ENCODE measurements at regions not wholly inside any gene's neighbourhood (a gene's known extent, or its start where the extent isn't known, plus 50 kb on each side); places are given as distances from the start of the nearest gene placed in this dataset.

- intact Hi-C loops (cut with micrococcal nuclease; ENCODE audit: unreplicated experiment), result no loop called here
- no peaks in the 10 kb centered on the region for H3K9me2 ChIP-seq (ENCODE audit: insufficient read depth)
- no peaks in the 10 kb centered on the region for H3K36me3 ChIP-seq (ENCODE audit: low read depth)
- no peaks in the 10 kb centered on the region for H4K20me1 ChIP-seq (ENCODE audit: insufficient read depth)
- ChIA-PET POLR2A (ENCODE audit: unreplicated experiment) (no interaction called here), CTCF (no interaction called here)
- H3F3A ChIP-seq (ENCODE audit: insufficient read depth, low read depth), result no peaks in the 10 kb centered on the region
- H3K27ac ChIP-seq, result no peak overlapping the region
- no peaks in the 10 kb centered on the region for H3K27me3 ChIP-seq (ENCODE audit: insufficient read depth, low read depth)
- no TSS peak for BruUV-seq (replicated peaks)
- H3K79me2 ChIP-seq (ENCODE audit: low read depth), result no peaks in the 10 kb centered on the region
- no peak overlapping the region for H2AFZ ChIP-seq
- TF ChIP-seq EZH2 (IDR thresholded peaks at IDR 0.05; ENCODE audit: low read depth), result no peak
- H3K4me1 ChIP-seq (replicated peaks; ENCODE audit: insufficient read depth), result no peaks in the 10 kb centered on the region
- no peak for DNase-seq
- no peaks in the 10 kb centered on the region for H3K9me3 ChIP-seq (ENCODE audit: insufficient read depth, low read depth)
- no peak overlapping the region for H3K4me2 ChIP-seq
- H3K4me3 ChIP-seq, result no peak overlapping the region
Observed at GRCh38 chrX:43008356-43008755, 230.4 kb upstream of the PPP1R2C start.

GRCh38 chrX:43016021-43016420 is 238.1 kb upstream of the PPP1R2C start:
- H3K4me2 ChIP-seq, result no peak overlapping the region
- DNase-seq, result no peak
- no peaks in the 10 kb centered on the region for H3K79me2 ChIP-seq (ENCODE audit: low read depth)
- H3K9me2 ChIP-seq (ENCODE audit: insufficient read depth), result no peaks in the 10 kb centered on the region
- H3K27ac ChIP-seq, result no peak overlapping the region
- no peaks in the 10 kb centered on the region for H3F3A ChIP-seq (ENCODE audit: insufficient read depth, low read depth)
- H3K36me3 ChIP-seq (ENCODE audit: low read depth), result no peaks in the 10 kb centered on the region
- no TSS peak for BruUV-seq (replicated peaks)
- TF ChIP-seq CTCF (conservative IDR thresholded peaks at IDR 0.05) (no peak), EZH2 (IDR thresholded peaks at IDR 0.05; ENCODE audit: low read depth) (no peak)
- intact Hi-C loops (cut with micrococcal nuclease; ENCODE audit: unreplicated experiment), result no loop called here
- no peak overlapping the region for H3K4me3 ChIP-seq
- H2AFZ ChIP-seq, result no peak overlapping the region
- ChIA-PET POLR2A (ENCODE audit: unreplicated experiment) (no interaction called here), CTCF (no interaction called here)
- no peaks in the 10 kb centered on the region for H3K4me1 ChIP-seq (replicated peaks; ENCODE audit: insufficient read depth)
- H4K20me1 ChIP-seq (ENCODE audit: insufficient read depth), result no peaks in the 10 kb centered on the region
- H3K27me3 ChIP-seq (ENCODE audit: insufficient read depth, low read depth), result no peaks in the 10 kb centered on the region
- no peaks in the 10 kb centered on the region for H3K9me3 ChIP-seq (ENCODE audit: insufficient read depth, low read depth)

GRCh38 chrX:43018031-43018430 is 240.1 kb upstream of the PPP1R2C start:
- no peaks in the 10 kb centered on the region for H3K79me2 ChIP-seq (ENCODE audit: low read depth)
- no peaks in the 10 kb centered on the region for H3K27me3 ChIP-seq (ENCODE audit: insufficient read depth, low read depth)
- intact Hi-C loops (cut with micrococcal nuclease; ENCODE audit: unreplicated experiment), result no loop called here
- DNase-seq, result no peak
- H3K4me3 ChIP-seq, result no peak overlapping the region
- no peaks in the 10 kb centered on the region for H4K20me1 ChIP-seq (ENCODE audit: insufficient read depth)
- H2AFZ ChIP-seq, result no peak overlapping the region
- TF ChIP-seq EZH2 (IDR thresholded peaks at IDR 0.05; ENCODE audit: low read depth) (no peak), CTCF (conservative IDR thresholded peaks at IDR 0.05) (no peak)
- H3K36me3 ChIP-seq (ENCODE audit: low read depth), result no peaks in the 10 kb centered on the region
- no peaks in the 10 kb centered on the region for H3K9me3 ChIP-seq (ENCODE audit: insufficient read depth, low read depth)
- no peaks in the 10 kb centered on the region for H3K9me2 ChIP-seq (ENCODE audit: insufficient read depth)
- no peaks in the 10 kb centered on the region for H3F3A ChIP-seq (ENCODE audit: insufficient read depth, low read depth)
- no peak overlapping the region for H3K27ac ChIP-seq
- no peak overlapping the region for H3K4me2 ChIP-seq
- no TSS peak for BruUV-seq (replicated peaks)
- CTCF ChIA-PET, result no interaction called here
- no peaks in the 10 kb centered on the region for H3K4me1 ChIP-seq (replicated peaks; ENCODE audit: insufficient read depth)
- POLR2A ChIA-PET (ENCODE audit: unreplicated experiment), result no interaction called here

- H3K4me3 ChIP-seq, result no peak overlapping the region
- intact Hi-C loops (cut with micrococcal nuclease; ENCODE audit: unreplicated experiment), result no loop called here
- no peaks in the 10 kb centered on the region for H4K20me1 ChIP-seq (ENCODE audit: insufficient read depth)
- H3K27me3 ChIP-seq (ENCODE audit: insufficient read depth, low read depth), result no peaks in the 10 kb centered on the region
- no peaks in the 10 kb centered on the region for H3K4me1 ChIP-seq (replicated peaks; ENCODE audit: insufficient read depth)
- H3K27ac ChIP-seq, result no peak overlapping the region
- no peak overlapping the region for H3K4me2 ChIP-seq
- H3K9me2 ChIP-seq (ENCODE audit: insufficient read depth), result no peaks in the 10 kb centered on the region
- POLR2A ChIA-PET (ENCODE audit: unreplicated experiment), result no interaction called here
- H3K79me2 ChIP-seq (ENCODE audit: low read depth), result no peaks in the 10 kb centered on the region
- no TSS peak for BruUV-seq (replicated peaks)
- no peak for DNase-seq
- no peaks in the 10 kb centered on the region for H3K9me3 ChIP-seq (ENCODE audit: insufficient read depth, low read depth)
- no peak overlapping the region for H2AFZ ChIP-seq
- TF ChIP-seq EZH2 (IDR thresholded peaks at IDR 0.05; ENCODE audit: low read depth), result no peak
- TF ChIP-seq CTCF (conservative IDR thresholded peaks at IDR 0.05), result no peak
- CTCF ChIA-PET, result no interaction called here
- no peaks in the 10 kb centered on the region for H3F3A ChIP-seq (ENCODE audit: insufficient read depth, low read depth)
- H3K36me3 ChIP-seq (ENCODE audit: low read depth), result no peaks in the 10 kb centered on the region
Observed at GRCh38 chrX:43019021-43019420, 241.1 kb upstream of the PPP1R2C start.
